Occipital lobe (tissue), 1 donor: ENCODE measurements at regions not wholly inside any gene's neighbourhood (a gene's known extent, or its start where the extent isn't known, plus 50 kb on each side); places are given as distances from the start of the nearest gene placed in this dataset.

Experiments
- DNase-seq: peaks from one replicate; lab custom pipeline; 2025; lab: John Stamatoyannopoulos, UW

GRCh38 chr1:30819244-30819571 is 61.6 kb upstream of the LAPTM5 start:
- DNase-seq: no peak

GRCh38 chr1:30818568-30819243 is 61.1 kb upstream of the LAPTM5 start:
- no peak for DNase-seq

DNA sequence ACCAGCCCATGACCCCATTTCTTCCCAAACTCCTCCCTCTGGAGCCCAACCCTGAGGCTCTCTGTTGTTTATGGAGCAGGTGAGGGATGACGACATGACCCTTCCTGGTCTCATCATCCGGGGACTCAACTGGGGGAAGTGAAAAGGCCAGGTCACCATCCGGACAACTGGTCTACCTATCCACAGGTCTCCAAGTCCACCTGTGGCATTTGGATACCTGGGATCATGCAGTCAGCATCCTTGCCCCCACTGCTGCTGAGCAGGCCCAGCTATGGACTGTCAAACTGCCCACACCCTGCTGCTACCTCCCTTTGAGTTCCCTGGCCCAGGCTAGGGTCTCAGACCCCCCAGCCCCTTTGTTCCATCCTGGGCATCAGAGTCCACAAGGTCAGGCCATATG is 60.0 kb upstream of the LAPTM5 start:
- DNase-seq: no peak

- DNase-seq: no peak
Measured at GRCh38 chr1:30817077-30817438, 59.5 kb upstream of the LAPTM5 start.

- DNase-seq: peak; percentile 87
Measured at GRCh38 chr1:30816211-30817076, 58.9 kb upstream of the LAPTM5 start.

- no peak for DNase-seq
Measured at GRCh38 chr1:30815556-30815955, 58.0 kb upstream of the LAPTM5 start.

- no peak for DNase-seq
Measured at GRCh38 chr1:30814292-30814691, 56.7 kb upstream of the LAPTM5 start.

- no peak for DNase-seq
Measured at GRCh38 chr1:30812076-30812475, 54.5 kb upstream of the LAPTM5 start.

DNA sequence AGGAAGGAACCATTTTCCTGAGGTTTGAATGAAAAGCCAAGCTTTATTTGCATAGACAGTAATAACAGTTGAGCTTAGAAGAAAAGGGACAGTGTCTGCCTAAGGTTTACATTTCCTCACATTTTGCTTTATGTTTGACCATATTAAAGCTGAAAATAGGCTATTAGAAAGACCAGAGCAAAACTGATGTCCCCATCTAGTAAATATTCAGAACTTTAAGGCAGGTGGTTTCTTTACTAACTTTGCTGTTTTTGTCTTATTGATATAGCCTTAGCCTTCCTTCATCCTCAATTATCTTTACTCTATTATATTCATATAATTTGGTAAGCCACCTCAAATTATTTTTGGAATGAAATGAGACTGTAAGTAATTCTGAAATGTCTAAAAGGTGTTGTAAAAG is 53.6 kb upstream of the LAPTM5 start:
- no peak for DNase-seq

GRCh38 chr1:30810416-30811080 is 53.0 kb upstream of the LAPTM5 start:
- DNase-seq: no peak

DNA sequence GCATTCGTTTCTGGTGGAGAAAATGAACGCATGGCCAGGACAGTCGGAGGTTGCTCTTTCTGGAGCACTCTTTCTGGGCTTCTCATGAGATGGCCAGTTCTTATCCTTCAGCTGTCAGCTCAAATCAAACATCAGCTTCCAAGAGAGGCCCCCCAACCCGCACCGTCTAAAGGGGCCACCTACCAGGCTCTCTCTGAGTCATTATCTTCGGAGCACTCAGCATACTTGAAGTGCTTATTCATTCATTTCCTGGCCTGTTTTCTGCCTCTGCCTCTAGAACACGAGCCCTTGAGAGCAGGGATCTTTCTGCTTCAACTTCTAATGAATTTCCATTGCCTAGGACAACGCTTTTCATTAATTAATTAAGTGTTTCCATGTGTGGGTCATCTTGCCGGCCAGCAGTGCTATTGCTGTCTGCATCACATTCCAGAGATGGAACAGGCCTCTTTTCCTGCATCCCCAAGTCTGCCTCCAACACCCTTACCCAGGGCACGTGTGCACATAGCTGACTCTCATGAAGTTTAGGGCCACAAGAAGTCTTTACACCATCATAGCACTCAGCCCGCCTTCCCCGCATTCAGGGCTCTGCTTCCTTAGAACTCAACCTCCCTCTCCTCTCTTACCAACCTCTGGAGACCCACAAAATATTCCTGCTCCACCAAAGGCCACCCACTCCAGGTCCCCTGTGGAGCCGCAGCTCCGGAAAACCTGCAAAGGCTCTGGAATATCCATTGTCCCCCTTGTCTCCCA is 52.1 kb upstream of the LAPTM5 start:
- DNase-seq: no peak

DNA sequence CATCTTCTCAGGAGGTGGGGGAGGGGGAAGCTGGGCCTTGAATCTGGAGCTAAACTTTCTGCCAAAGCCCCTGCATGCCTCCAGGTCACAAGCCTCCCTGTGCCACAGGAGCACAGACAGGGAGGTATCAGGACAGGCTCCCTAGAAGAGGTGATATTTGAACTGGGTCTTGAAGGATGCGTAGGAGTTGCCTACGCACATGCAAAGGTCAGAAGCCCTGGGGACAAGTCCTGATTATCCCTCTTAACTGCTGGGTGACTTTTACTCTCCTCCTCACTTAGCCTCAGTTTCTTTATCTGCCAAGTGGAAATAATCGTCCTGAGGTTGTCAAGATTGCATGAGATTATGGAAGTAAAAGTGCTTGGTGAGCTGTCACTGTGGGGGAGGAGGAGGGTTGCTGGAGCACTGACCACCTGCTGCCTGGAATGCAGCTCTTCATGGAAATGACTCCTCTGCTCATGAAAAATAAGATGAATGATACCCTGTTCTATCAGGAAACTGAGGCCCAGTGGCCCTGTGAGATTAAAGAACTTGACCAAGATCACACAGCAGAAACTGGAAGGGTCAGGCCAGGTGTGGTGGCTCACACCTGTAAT is 50.6 kb upstream of the LAPTM5 start:
- DNase-seq: no peak

GRCh38 chr1:30807318-30808066 is 49.9 kb upstream of the LAPTM5 start:
- no peak for DNase-seq
